ENCODE measurements at regions not wholly inside any gene's neighbourhood (a gene's known extent, or its start where the extent isn't known, plus 50 kb on each side); places are given as distances from the start of the nearest gene placed in this dataset.
A peak's percentile ranks its signal among the peaks of the same experiment; 100 is the strongest.

GRCh38 chr5:58286741-58287140, 173.1 kb downstream of the PLK2 start:
- Histone ChIP-seq H3K4me3 (no peak overlapping the region), H3K36me3 (no peaks in the 10 kb centered on the region), H3K9me3 (no peaks in the 10 kb centered on the region), H3K27ac (no peak overlapping the region), H3K4me1 (no peaks in the 10 kb centered on the region), H3K27me3 (ENCODE audit: low read depth) (no peaks in the 10 kb centered on the region)
- intact Hi-C loops (cut with DNase I), result no loop called here
- TF ChIP-seq CTCF (IDR thresholded peaks at IDR 0.05), result no peak
- no peak for DNase-seq
- ATAC-seq, result peak in 1 of 2 donors; percentile 46

- no peaks in the 10 kb centered on the region for H3K9me3 ChIP-seq
- no peak overlapping the region for H3K4me3 ChIP-seq
- intact Hi-C loops (cut with DNase I), result no loop called here
- H3K27ac ChIP-seq, result no peak overlapping the region
- H3K27me3 ChIP-seq (ENCODE audit: low read depth), result no peaks in the 10 kb centered on the region
- DNase-seq (no peak), ATAC-seq (no peak)
- TF ChIP-seq CTCF (IDR thresholded peaks at IDR 0.05), result no peak
- H3K4me1 ChIP-seq, result no peaks in the 10 kb centered on the region
- H3K36me3 ChIP-seq, result no peaks in the 10 kb centered on the region
Measured at GRCh38 chr5:58285900-58286299, 174.0 kb downstream of the PLK2 start.

GRCh38 chr5:58284886-58285285, 175.0 kb downstream of the PLK2 start:
- Histone ChIP-seq H3K4me1 (no peaks in the 10 kb centered on the region), H3K27ac (no peak overlapping the region), H3K27me3 (ENCODE audit: low read depth) (no peaks in the 10 kb centered on the region), H3K9me3 (no peaks in the 10 kb centered on the region), H3K4me3 (no peak overlapping the region), H3K36me3 (no peaks in the 10 kb centered on the region)
- no peak for TF ChIP-seq CTCF (IDR thresholded peaks at IDR 0.05)
- ATAC-seq (no peak), DNase-seq (no peak)
- intact Hi-C loops (cut with DNase I), result no loop called here

- TF ChIP-seq CTCF (IDR thresholded peaks at IDR 0.05), result no peak
- Histone ChIP-seq H3K27me3 (ENCODE audit: low read depth) (no peaks in the 10 kb centered on the region), H3K27ac (no peak overlapping the region), H3K9me3 (no peaks in the 10 kb centered on the region), H3K4me1 (no peaks in the 10 kb centered on the region), H3K4me3 (no peak overlapping the region), H3K36me3 (no peaks in the 10 kb centered on the region)
- ATAC-seq, result no peak
- intact Hi-C loops (cut with DNase I), result no loop called here
- no peak for DNase-seq
Measured at GRCh38 chr5:58281189-58281588, 178.7 kb downstream of the PLK2 start.

GRCh38 chr5:58279259-58279658, 180.6 kb downstream of the PLK2 start:
- Histone ChIP-seq H3K27ac (no peak overlapping the region), H3K36me3 (no peaks in the 10 kb centered on the region), H3K4me3 (no peak overlapping the region), H3K9me3 (no peaks in the 10 kb centered on the region), H3K4me1 (no peaks in the 10 kb centered on the region), H3K27me3 (ENCODE audit: low read depth) (no peaks in the 10 kb centered on the region)
- ATAC-seq, result no peak
- intact Hi-C loops (cut with DNase I), result no loop called here
- TF ChIP-seq CTCF (IDR thresholded peaks at IDR 0.05), result no peak
- DNase-seq, result no peak

GRCh38 chr5:58276431-58276830, 183.5 kb downstream of the PLK2 start:
- Histone ChIP-seq H3K4me3 (no peak overlapping the region), H3K36me3 (no peaks in the 10 kb centered on the region), H3K27me3 (ENCODE audit: low read depth) (no peaks in the 10 kb centered on the region), H3K27ac (no peak overlapping the region), H3K9me3 (no peaks in the 10 kb centered on the region), H3K4me1 (no peaks in the 10 kb centered on the region)
- no peak for DNase-seq
- intact Hi-C loops (cut with DNase I), result no loop called here
- ATAC-seq, result no peak
- no peak for TF ChIP-seq CTCF (IDR thresholded peaks at IDR 0.05)

Data from lower lobe of right lung (tissue), 2 donors.